Astrocyte (in vitro differentiated cells and primary cell): ENCODE measurements at regions not wholly inside any gene's neighbourhood (a gene's known extent, or its start where the extent isn't known, plus 50 kb on each side); places are given as distances from the start of the nearest gene placed in this dataset.
"Not testable (repeated sequence)": the region's sequence is repeated elsewhere in the genome, so short reads cannot be mapped to it uniquely, and the experiment has no call there.

Source experiments
- DNase-seq: peaks from one replicate; pipeline ENCODE4 v3.0.0-alpha.2; 2010; ENCODE audit warnings: low read depth
- FAIRE-seq: peaks from 2 replicates; lab custom pipeline; 2011; peaks lifted over from hg19 to GRCh38; lab: Jason Lieb, UNC
- H2AFZ ChIP-seq: 2 replicates; pipeline ENCODE4 v1.6.0; 2012; ENCODE audit warnings: low read depth, low read length, inconsistent platforms
- H3K27ac ChIP-seq: 2 replicates; pipeline ENCODE4 v1.5.1; 2011; ENCODE audit warnings: low read depth, low read length, inconsistent platforms
- H3K27me3 ChIP-seq: 2 replicates; pipeline ENCODE4 v1.6.0; 2011; ENCODE audit warnings: low read length, inconsistent platforms; ENCODE audit not compliant: insufficient read depth
- H3K36me3 ChIP-seq: 2 replicates; pipeline ENCODE4 v1.5.1; 2011; ENCODE audit warnings: low read length, inconsistent platforms; ENCODE audit not compliant: insufficient read depth
- H3K4me1 ChIP-seq: 2 replicates; pipeline ENCODE4 v1.5.1; 2011; ENCODE audit warnings: low read length, inconsistent platforms; ENCODE audit not compliant: insufficient read depth
- H3K4me2 ChIP-seq: 2 replicates; pipeline ENCODE4 v1.6.0; 2012; ENCODE audit warnings: low read length, inconsistent platforms
- H3K4me3 ChIP-seq: 2 replicates; pipeline ENCODE4 v1.5.1; 2011; ENCODE audit warnings: low read depth, mild to moderate bottlenecking, low read length, inconsistent platforms; ENCODE audit not compliant: insufficient read depth
- H3K79me2 ChIP-seq: 2 replicates; pipeline ENCODE4 v1.6.0; 2012; ENCODE audit warnings: mild to moderate bottlenecking, low read length, inconsistent platforms; ENCODE audit not compliant: insufficient read depth
- H3K9ac ChIP-seq: 2 replicates; pipeline ENCODE4 v1.6.0; 2012; ENCODE audit warnings: mild to moderate bottlenecking, low read length, inconsistent platforms
- H3K9me3 ChIP-seq: 2 replicates; pipeline ENCODE4 v1.5.1; 2012; ENCODE audit warnings: low read depth, mild to moderate bottlenecking, low read length, inconsistent platforms; ENCODE audit not compliant: insufficient read depth
- H4K20me1 ChIP-seq: 2 replicates; pipeline ENCODE4 v1.6.0; 2012; ENCODE audit warnings: low read length, inconsistent platforms; ENCODE audit not compliant: insufficient read depth
- H3K27ac Mint-ChIP-seq: one replicate; pipeline ENCODE4 v1.8.0; 2021; ENCODE audit warnings: mild to moderate bottlenecking, mixed read lengths; ENCODE audit not compliant: unreplicated experiment
- H3K27me3 Mint-ChIP-seq: one replicate; pipeline ENCODE4 v1.8.0; 2021; ENCODE audit warnings: low read depth, mixed read lengths; ENCODE audit not compliant: unreplicated experiment
- H3K36me3 Mint-ChIP-seq: one replicate; pipeline ENCODE4 v1.8.0; 2021; ENCODE audit warnings: low read depth, mixed read lengths; ENCODE audit not compliant: unreplicated experiment
- H3K4me1 Mint-ChIP-seq: one replicate; pipeline ENCODE4 v1.8.0; 2021; ENCODE audit warnings: low read depth, mixed read lengths; ENCODE audit not compliant: unreplicated experiment
- H3K4me3 Mint-ChIP-seq: one replicate; pipeline ENCODE4 v1.8.0; 2021; ENCODE audit warnings: mild to moderate bottlenecking, moderate library complexity, mixed read lengths; ENCODE audit not compliant: unreplicated experiment
- H3K9me3 Mint-ChIP-seq: one replicate; pipeline ENCODE4 v1.8.0; 2021; ENCODE audit warnings: mild to moderate bottlenecking, mixed read lengths; ENCODE audit not compliant: unreplicated experiment
- EZH2 ChIP-seq: IDR thresholded peaks from 2 replicates; pipeline ENCODE4 v1.6.1; 2012; ENCODE audit warnings: mild to moderate bottlenecking, low read length, inconsistent platforms; ENCODE audit not compliant: insufficient read depth
- TF ChIP-seq, protein P1 (sequence below): IDR thresholded peaks from 2 replicates; pipeline ENCODE4 v1.5.1; 2011; ENCODE audit warnings: low read depth, mild to moderate bottlenecking, inconsistent platforms, low read length, moderate library complexity; ENCODE audit not compliant: insufficient read depth

- no peak overlapping the region for H3K4me3 ChIP-seq
- Mint-ChIP-seq H3K9me3 (no peaks in the 10 kb centered on the region), H3K27ac (no peak overlapping the region), H3K27me3 (peaks cover 12% of the 10 kb centered on the region), H3K4me3 (no peak overlapping the region), H3K4me1 (peaks cover 9% of the 10 kb centered on the region), H3K36me3 (no peaks in the 10 kb centered on the region)
- TF ChIP-seq, protein P1, sequence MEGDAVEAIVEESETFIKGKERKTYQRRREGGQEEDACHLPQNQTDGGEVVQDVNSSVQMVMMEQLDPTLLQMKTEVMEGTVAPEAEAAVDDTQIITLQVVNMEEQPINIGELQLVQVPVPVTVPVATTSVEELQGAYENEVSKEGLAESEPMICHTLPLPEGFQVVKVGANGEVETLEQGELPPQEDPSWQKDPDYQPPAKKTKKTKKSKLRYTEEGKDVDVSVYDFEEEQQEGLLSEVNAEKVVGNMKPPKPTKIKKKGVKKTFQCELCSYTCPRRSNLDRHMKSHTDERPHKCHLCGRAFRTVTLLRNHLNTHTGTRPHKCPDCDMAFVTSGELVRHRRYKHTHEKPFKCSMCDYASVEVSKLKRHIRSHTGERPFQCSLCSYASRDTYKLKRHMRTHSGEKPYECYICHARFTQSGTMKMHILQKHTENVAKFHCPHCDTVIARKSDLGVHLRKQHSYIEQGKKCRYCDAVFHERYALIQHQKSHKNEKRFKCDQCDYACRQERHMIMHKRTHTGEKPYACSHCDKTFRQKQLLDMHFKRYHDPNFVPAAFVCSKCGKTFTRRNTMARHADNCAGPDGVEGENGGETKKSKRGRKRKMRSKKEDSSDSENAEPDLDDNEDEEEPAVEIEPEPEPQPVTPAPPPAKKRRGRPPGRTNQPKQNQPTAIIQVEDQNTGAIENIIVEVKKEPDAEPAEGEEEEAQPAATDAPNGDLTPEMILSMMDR = peak; percentile 64
- no peak for TF ChIP-seq EZH2
- H3K79me2 ChIP-seq = no peaks in the 10 kb centered on the region
- no peaks in the 10 kb centered on the region for H3K9me3 ChIP-seq
- H3K4me1 ChIP-seq = peaks cover 10% of the 10 kb centered on the region
- no peaks in the 10 kb centered on the region for H4K20me1 ChIP-seq
- FAIRE-seq (no peak), DNase-seq (peak; percentile 43)
- no peaks in the 10 kb centered on the region for H3K36me3 ChIP-seq
- H2AFZ ChIP-seq = no peak overlapping the region
- H3K9ac ChIP-seq = no peak overlapping the region
- H3K27me3 ChIP-seq = peaks cover 4% of the 10 kb centered on the region
- H3K27ac ChIP-seq = no peak overlapping the region
- peak overlapping the region; percentile 9 for H3K4me2 ChIP-seq
Measured at GRCh38 chr16:17556276-17557052, 85.7 kb upstream of the XYLT1 start.

DNA sequence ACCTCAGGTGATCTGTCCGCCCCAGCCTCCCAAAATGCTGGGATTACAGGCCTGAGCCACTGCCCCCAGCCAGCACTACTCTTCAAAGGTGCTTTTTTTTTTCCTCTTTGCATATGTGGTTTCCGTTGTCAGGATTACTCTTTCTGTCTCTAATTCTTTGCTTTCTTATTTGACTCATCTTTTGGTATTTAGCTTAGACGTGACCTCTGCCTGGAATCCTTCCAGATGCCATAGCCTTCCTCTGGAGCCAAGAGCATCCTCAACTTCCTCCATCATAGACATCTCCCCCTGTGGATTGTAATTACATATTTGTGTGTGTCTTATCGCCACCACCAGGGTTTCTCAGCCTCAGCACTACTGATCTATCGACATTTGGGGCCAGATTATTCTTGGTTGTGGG lies 84.4 kb upstream of the XYLT1 start:
- Histone ChIP-seq H4K20me1 (no peaks in the 10 kb centered on the region), H2AFZ (no peak overlapping the region), H3K27ac (peak overlapping the region; percentile 57), H3K4me1 (peaks cover 13% of the 10 kb centered on the region), H3K27me3 (peaks cover 4% of the 10 kb centered on the region), H3K9ac (no peak overlapping the region), H3K9me3 (no peaks in the 10 kb centered on the region), H3K4me3 (no peak overlapping the region), H3K4me2 (peak overlapping the region; percentile 47), H3K79me2 (no peaks in the 10 kb centered on the region), H3K36me3 (no peaks in the 10 kb centered on the region)
- H3K36me3 Mint-ChIP-seq = no peaks in the 10 kb centered on the region
- peak; percentile 92 for DNase-seq
- peaks cover 13% of the 10 kb centered on the region for H3K27me3 Mint-ChIP-seq
- H3K4me1 Mint-ChIP-seq = peaks cover 9% of the 10 kb centered on the region
- peak overlapping the region; percentile 86 for H3K27ac Mint-ChIP-seq
- H3K9me3 Mint-ChIP-seq = no peaks in the 10 kb centered on the region
- FAIRE-seq = peak; percentile 52
- no peak for TF ChIP-seq EZH2
- TF ChIP-seq, protein P1 = peak; percentile 8
- no peak overlapping the region for H3K4me3 Mint-ChIP-seq

DNA sequence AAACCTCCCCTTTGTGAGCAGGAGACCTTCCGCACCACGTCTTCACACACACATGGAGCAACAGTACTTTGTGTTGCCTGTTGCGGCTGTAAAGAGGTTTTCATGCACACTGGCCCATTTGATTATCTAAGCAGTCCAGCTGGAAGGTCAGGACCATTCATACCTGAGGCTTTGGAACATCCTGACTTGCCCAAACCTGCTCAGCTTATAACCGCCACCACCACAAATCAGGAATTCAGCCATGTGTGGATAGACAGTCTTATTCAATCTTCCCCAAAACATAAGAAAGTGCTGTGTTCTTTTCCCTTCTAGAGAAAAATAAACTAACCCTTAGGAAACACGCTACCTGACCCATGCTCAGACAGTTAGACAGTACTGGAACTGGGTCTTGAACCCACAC lies 81.6 kb upstream of the XYLT1 start:
- peak; percentile 90 for DNase-seq
- Histone ChIP-seq H3K4me1 (peaks cover 13% of the 10 kb centered on the region), H3K4me2 (peak overlapping the region; percentile 29), H4K20me1 (no peaks in the 10 kb centered on the region), H2AFZ (no peak overlapping the region), H3K27ac (peak overlapping the region; percentile 36), H3K27me3 (no peaks in the 10 kb centered on the region), H3K36me3 (no peaks in the 10 kb centered on the region), H3K9me3 (no peaks in the 10 kb centered on the region), H3K4me3 (no peak overlapping the region), H3K9ac (no peak overlapping the region), H3K79me2 (no peaks in the 10 kb centered on the region)
- Mint-ChIP-seq H3K4me3 (no peak overlapping the region), H3K36me3 (no peaks in the 10 kb centered on the region), H3K27me3 (peaks cover 6% of the 10 kb centered on the region), H3K9me3 (no peaks in the 10 kb centered on the region), H3K4me1 (peaks cover 9% of the 10 kb centered on the region), H3K27ac (no peak overlapping the region)
- TF ChIP-seq EZH2 = no peak
- TF ChIP-seq, protein P1 = no peak
- FAIRE-seq = no peak

GRCh38 chr16:17551682-17552081 lies 80.9 kb upstream of the XYLT1 start:
- not testable (repeated sequence) for H3K27me3 Mint-ChIP-seq, H3K9me3 Mint-ChIP-seq, H3K4me1 Mint-ChIP-seq, FAIRE-seq, H3K36me3 Mint-ChIP-seq, H3K36me3 ChIP-seq, H3K4me3 ChIP-seq, H2AFZ ChIP-seq, H3K4me3 Mint-ChIP-seq, H3K27me3 ChIP-seq, H4K20me1 ChIP-seq, H3K9me3 ChIP-seq, H3K27ac Mint-ChIP-seq, H3K79me2 ChIP-seq
- Histone ChIP-seq H3K9ac (peak overlapping the region; percentile 7), H3K4me1 (peaks cover 13% of the 10 kb centered on the region), H3K27ac (peak overlapping the region; percentile 26), H3K4me2 (peak overlapping the region; percentile 29)
- DNase-seq = peak; percentile 65
